Adipocyte (in vitro differentiated cells): ENCODE measurements at regions not wholly inside any gene's neighbourhood (a gene's known extent, or its start where the extent isn't known, plus 50 kb on each side); places are given as distances from the start of the nearest gene placed in this dataset.

Experiments used
- DNase-seq: peaks from one replicate; pipeline ENCODE4 v3.0.0-alpha.2; 2015; ENCODE audit warnings: low read depth
- H3K27me3 ChIP-seq: replicated peaks from 2 replicates; pipeline ENCODE4 v1.7.0; 2013; ENCODE audit warnings: mild to moderate bottlenecking, low read length, moderate library complexity; ENCODE audit not compliant: control insufficient read depth, insufficient read depth
- H3K36me3 ChIP-seq: 2 replicates; pipeline ENCODE4 v1.7.0; 2013; ENCODE audit warnings: low read length, mild to moderate bottlenecking, moderate library complexity; ENCODE audit not compliant: control insufficient read depth, insufficient read depth, severe bottlenecking
- H3K4me1 ChIP-seq: 2 replicates; pipeline ENCODE4 v1.7.0; 2013; ENCODE audit warnings: mild to moderate bottlenecking, low read length, moderate library complexity; ENCODE audit not compliant: control insufficient read depth, insufficient read depth
- H3K4me3 ChIP-seq: 2 replicates; pipeline ENCODE4 v1.7.0; 2013; ENCODE audit warnings: mild to moderate bottlenecking, low read length, moderate library complexity
- H3K9ac ChIP-seq: 2 replicates; pipeline ENCODE4 v1.7.0; 2013; ENCODE audit warnings: mild to moderate bottlenecking, low read length, moderate library complexity
- H3K9me3 ChIP-seq: 2 replicates; pipeline ENCODE4 v1.7.0; 2013; ENCODE audit warnings: mild to moderate bottlenecking, low read length, moderate library complexity; ENCODE audit not compliant: control insufficient read depth

DNA sequence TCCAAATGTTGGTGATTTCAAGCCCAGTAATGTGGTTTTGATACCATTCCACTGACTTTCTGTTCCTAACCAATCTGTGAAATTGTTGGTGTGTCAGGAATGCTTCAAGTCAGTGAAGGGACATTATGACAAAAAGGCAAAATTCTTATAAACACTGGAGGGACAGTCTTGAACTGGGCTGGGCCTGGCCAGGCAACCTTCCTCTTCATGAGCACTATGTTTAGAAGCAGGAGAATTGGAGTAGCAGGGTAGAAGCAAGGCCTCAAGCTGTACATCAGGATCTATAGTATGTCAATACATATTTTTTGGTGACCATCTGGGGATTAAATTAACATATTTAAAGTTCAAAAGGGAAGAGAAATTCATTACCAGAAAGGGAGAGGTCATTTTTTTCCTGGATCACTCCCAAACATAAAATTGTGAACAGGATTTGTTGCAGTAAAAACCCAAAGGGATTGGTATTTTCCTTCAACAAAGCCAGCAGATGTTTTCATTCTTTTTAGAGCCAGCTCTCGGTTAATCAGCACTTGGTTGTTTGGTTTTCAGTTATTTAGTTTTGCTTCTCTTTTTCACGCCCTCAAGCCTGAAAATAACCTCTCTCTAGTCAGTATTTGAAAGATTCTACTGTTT lies 77.9 kb upstream of the PIK3R1 start:
- H3K9me3 ChIP-seq: no peaks in the 10 kb centered on the region
- peak overlapping the region; percentile 51 for H3K9ac ChIP-seq
- H3K27me3 ChIP-seq: no peaks in the 10 kb centered on the region
- DNase-seq: peak; percentile 81
- no peak overlapping the region for H3K4me3 ChIP-seq
- H3K36me3 ChIP-seq: no peaks in the 10 kb centered on the region
- peaks cover 32% of the 10 kb centered on the region for H3K4me1 ChIP-seq

- DNase-seq: no peak
- Histone ChIP-seq H3K9ac (no peak overlapping the region), H3K36me3 (no peaks in the 10 kb centered on the region), H3K27me3 (no peaks in the 10 kb centered on the region), H3K4me3 (no peak overlapping the region), H3K9me3 (no peaks in the 10 kb centered on the region), H3K4me1 (peaks cover 29% of the 10 kb centered on the region)
These were observed 80.8 kb upstream of the PIK3R1 start for GRCh38 chr5:68134669-68135313.

- H3K4me1 ChIP-seq: peaks cover 29% of the 10 kb centered on the region
- no peak for DNase-seq
- H3K9me3 ChIP-seq: no peaks in the 10 kb centered on the region
- no peak overlapping the region for H3K9ac ChIP-seq
- H3K27me3 ChIP-seq: no peaks in the 10 kb centered on the region
- no peaks in the 10 kb centered on the region for H3K36me3 ChIP-seq
- no peak overlapping the region for H3K4me3 ChIP-seq
These were observed 81.4 kb upstream of the PIK3R1 start for GRCh38 chr5:68134033-68134668.

DNA sequence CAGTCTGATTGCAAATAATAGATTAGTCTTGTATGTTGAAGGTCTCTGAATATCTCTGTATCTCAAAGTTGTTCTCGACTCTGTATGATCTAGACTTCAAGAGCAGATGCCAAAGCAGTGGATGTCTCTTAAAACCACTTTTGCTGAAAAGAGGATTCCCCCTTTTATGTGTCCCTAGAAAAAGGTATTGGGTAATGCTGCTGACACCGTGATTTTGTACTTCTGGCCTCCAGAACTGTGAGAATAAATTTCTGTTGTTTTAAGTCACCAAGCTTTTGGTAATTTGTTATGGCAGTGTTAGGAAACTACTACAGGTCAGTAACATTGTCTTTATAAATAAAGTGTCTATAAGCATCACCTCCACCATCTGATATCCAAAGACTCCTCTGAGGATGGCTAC lies 85.3 kb upstream of the PIK3R1 start:
- no peaks in the 10 kb centered on the region for H3K36me3 ChIP-seq
- no peak for DNase-seq
- H3K4me3 ChIP-seq: no peak overlapping the region
- H3K4me1 ChIP-seq: peaks cover 28% of the 10 kb centered on the region
- H3K9ac ChIP-seq: no peak overlapping the region
- no peaks in the 10 kb centered on the region for H3K9me3 ChIP-seq
- H3K27me3 ChIP-seq: no peaks in the 10 kb centered on the region

- Histone ChIP-seq H3K4me3 (no peak overlapping the region), H3K36me3 (no peaks in the 10 kb centered on the region), H3K9me3 (no peaks in the 10 kb centered on the region), H3K9ac (no peak overlapping the region), H3K27me3 (no peaks in the 10 kb centered on the region), H3K4me1 (peaks cover 28% of the 10 kb centered on the region)
- no peak for DNase-seq
These were observed 86.2 kb upstream of the PIK3R1 start for GRCh38 chr5:68129364-68129763.

GRCh38 chr5:68126886-68127285 lies 88.7 kb upstream of the PIK3R1 start:
- no peak for DNase-seq
- H3K4me1 ChIP-seq: peaks cover 25% of the 10 kb centered on the region
- H3K27me3 ChIP-seq: no peaks in the 10 kb centered on the region
- no peaks in the 10 kb centered on the region for H3K9me3 ChIP-seq
- H3K9ac ChIP-seq: no peak overlapping the region
- H3K36me3 ChIP-seq: no peaks in the 10 kb centered on the region
- H3K4me3 ChIP-seq: no peak overlapping the region

GRCh38 chr5:68122439-68123328 lies 92.9 kb upstream of the PIK3R1 start:
- Histone ChIP-seq H3K4me3 (peak overlapping the region; percentile 5), H3K36me3 (no peaks in the 10 kb centered on the region), H3K9ac (no peak overlapping the region), H3K9me3 (no peaks in the 10 kb centered on the region), H3K27me3 (no peaks in the 10 kb centered on the region), H3K4me1 (peaks cover 18% of the 10 kb centered on the region)
- no peak for DNase-seq

DNA sequence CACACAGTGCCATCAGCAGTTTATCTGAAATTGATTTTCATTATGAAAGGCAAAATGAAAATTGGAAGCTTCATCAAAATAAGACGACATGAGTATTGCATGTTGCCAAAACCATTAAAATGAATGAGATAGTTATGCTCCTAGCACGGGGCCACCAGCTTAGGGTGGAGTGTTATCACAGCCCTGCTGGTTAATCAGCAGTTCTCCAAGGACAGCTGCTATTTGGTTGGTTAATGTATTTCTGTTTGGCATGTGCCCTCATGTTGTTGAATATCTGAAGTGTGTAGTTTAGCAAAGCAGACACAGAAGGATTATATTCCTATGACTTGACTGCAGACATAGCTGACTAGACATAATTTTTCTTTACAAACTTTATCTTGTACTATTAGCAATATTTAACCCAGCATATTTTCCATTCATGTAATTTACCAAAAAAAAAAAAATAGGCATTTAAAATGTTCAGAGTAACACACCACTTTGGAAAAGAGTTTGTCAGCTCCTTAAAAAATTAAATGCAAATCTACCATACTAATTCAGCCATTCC lies 98.6 kb upstream of the PIK3R1 start:
- Histone ChIP-seq H3K9me3 (no peaks in the 10 kb centered on the region), H3K27me3 (no peaks in the 10 kb centered on the region), H3K4me3 (no peak overlapping the region), H3K36me3 (no peaks in the 10 kb centered on the region), H3K9ac (no peak overlapping the region), H3K4me1 (peaks cover 20% of the 10 kb centered on the region)
- DNase-seq: no peak

DNA sequence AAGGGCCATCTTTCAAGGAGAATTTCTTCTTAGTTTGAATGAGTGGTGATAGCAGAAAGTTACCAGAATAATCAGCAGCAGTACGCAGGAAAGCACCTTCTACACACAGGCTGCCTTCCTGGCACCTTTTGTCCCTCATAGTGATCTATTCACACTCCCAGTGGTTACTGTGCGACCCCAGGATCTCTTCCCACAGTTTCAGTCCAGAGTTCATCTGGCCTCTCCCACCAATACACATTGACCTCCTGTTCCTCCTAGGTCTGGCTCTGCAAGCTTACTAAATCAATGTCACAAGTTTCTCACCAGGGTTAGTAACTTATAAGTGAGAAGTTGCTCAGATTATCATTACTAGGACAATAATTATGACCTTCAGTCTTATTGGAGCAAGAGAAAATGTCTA lies 99.1 kb upstream of the PIK3R1 start:
- Histone ChIP-seq H3K4me1 (peaks cover 20% of the 10 kb centered on the region), H3K9ac (no peak overlapping the region), H3K9me3 (no peaks in the 10 kb centered on the region), H3K36me3 (no peaks in the 10 kb centered on the region), H3K27me3 (no peaks in the 10 kb centered on the region), H3K4me3 (no peak overlapping the region)
- DNase-seq: no peak

GRCh38 chr5:68115584-68115983 lies 100.0 kb upstream of the PIK3R1 start:
- Histone ChIP-seq H3K9me3 (no peaks in the 10 kb centered on the region), H3K4me3 (no peak overlapping the region), H3K4me1 (peaks cover 20% of the 10 kb centered on the region), H3K27me3 (no peaks in the 10 kb centered on the region), H3K9ac (no peak overlapping the region), H3K36me3 (no peaks in the 10 kb centered on the region)
- no peak for DNase-seq
